Ishikawa (cell line): ENCODE measurements at regions not wholly inside any gene's neighbourhood (a gene's known extent, or its start where the extent isn't known, plus 50 kb on each side); places are given as distances from the start of the nearest gene placed in this dataset.

ENCODE experiments used
- CEBPB ChIP-seq: IDR thresholded peaks from 2 replicates; pipeline ENCODE4 v1.6.1; 2012
- CREB1 ChIP-seq: IDR thresholded peaks from 2 replicates; pipeline ENCODE4 v1.6.1; 2012; ENCODE audit warnings: low read depth
- EGR1 ChIP-seq: IDR thresholded peaks from 2 replicates; pipeline ENCODE4 v1.6.1; 2012
- EP300 ChIP-seq: IDR thresholded peaks from 2 replicates; pipeline ENCODE4 v1.6.1; 2012; ENCODE audit warnings: borderline replicate concordance
- FOXM1 ChIP-seq: IDR thresholded peaks from 2 replicates; pipeline ENCODE4 v1.6.1; 2012; ENCODE audit warnings: low read depth, borderline replicate concordance
- NFIC ChIP-seq: IDR thresholded peaks from 2 replicates; pipeline ENCODE4 v1.6.1; 2012
- RAD21 ChIP-seq: IDR thresholded peaks from 2 replicates; pipeline ENCODE4 v1.6.1; 2012; ENCODE audit warnings: low read depth
- TAF1 ChIP-seq: IDR thresholded peaks from 2 replicates; pipeline ENCODE4 v1.6.1; 2012; ENCODE audit warnings: low read depth, mild to moderate bottlenecking
- TCF12 ChIP-seq: IDR thresholded peaks from 2 replicates; pipeline ENCODE4 v1.6.1; 2012; ENCODE audit warnings: low read depth
- TEAD4 ChIP-seq: IDR thresholded peaks from 2 replicates; pipeline ENCODE4 v1.6.1; 2012
- YY1 ChIP-seq: IDR thresholded peaks from 2 replicates; pipeline ENCODE4 v1.6.1; 2012; ENCODE audit warnings: low read depth
- ZBTB7A ChIP-seq: IDR thresholded peaks from 2 replicates; pipeline ENCODE4 v1.6.1; 2012; ENCODE audit warnings: low read depth
- TF ChIP-seq, protein P1 (sequence below): IDR thresholded peaks from 2 replicates; pipeline ENCODE4 v1.6.1; 2012
- TF ChIP-seq, protein P2 (sequence below): IDR thresholded peaks from 2 replicates; pipeline ENCODE4 v1.6.1; 2012
- TF ChIP-seq, protein P3 (sequence below): IDR thresholded peaks from 2 replicates; pipeline ENCODE4 v1.6.1; 2012; ENCODE audit warnings: low read depth, mild to moderate bottlenecking

DNA sequence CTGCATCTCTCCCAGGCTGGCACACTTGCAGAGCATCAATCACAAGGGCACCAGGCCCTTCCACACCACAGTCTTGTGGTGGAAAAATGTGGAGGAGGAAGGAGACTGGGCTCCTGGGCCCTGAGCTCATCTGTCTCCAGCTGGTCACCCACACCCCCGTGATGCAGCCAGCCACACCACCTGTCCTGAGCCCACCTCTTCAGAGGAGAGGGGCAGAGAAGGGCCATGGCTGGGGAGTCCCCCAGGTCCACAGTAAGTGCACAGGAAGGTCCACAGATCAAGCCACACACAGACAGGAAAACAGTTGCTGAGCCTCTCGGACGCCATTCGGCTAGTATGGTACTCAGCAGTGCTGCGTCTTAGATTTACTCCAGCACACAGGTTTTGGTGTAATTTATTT lies 203.5 kb upstream of the SALL3 start:
- TF ChIP-seq TCF12 (no peak), RAD21 (no peak), TEAD4 (no peak), EGR1 (no peak), CREB1 (no peak), NFIC (no peak), ZBTB7A (no peak), FOXM1 (no peak), EP300 (no peak)
- TF ChIP-seq, protein P1, sequence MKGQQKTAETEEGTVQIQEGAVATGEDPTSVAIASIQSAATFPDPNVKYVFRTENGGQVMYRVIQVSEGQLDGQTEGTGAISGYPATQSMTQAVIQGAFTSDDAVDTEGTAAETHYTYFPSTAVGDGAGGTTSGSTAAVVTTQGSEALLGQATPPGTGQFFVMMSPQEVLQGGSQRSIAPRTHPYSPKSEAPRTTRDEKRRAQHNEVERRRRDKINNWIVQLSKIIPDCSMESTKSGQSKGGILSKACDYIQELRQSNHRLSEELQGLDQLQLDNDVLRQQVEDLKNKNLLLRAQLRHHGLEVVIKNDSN: no peak
- TF ChIP-seq, protein P2, sequence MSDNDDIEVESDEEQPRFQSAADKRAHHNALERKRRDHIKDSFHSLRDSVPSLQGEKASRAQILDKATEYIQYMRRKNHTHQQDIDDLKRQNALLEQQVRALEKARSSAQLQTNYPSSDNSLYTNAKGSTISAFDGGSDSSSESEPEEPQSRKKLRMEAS: no peak

DNA sequence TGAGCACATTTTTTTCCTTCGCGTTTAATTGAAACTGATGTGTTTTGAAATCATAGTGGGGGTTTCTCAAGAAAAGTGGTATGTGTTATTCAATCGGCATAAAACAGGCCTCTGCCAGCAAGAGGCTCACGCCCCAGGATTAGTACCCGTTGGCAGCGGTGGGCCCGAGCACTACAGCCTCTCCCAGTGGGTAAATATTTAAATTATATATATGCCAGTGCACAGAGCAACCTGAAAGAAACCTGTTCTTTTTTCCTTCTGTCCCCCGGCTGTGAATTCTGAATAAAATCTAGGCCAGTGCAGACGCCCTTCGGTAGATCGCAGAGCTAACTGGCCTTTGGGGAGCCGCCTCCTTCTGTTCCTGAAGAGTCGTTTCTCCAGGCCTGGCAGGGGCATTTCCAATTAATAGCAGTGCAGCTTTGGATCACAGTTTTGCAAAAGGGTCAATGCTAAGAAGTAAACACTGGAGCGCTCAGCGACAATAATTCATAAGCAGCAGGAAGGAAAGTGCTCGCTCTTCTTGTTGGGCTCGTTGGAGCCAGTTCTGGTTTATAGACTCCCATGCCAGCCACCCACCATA lies 202.8 kb upstream of the SALL3 start:
- TF ChIP-seq CREB1 (no peak), FOXM1 (no peak)

DNA sequence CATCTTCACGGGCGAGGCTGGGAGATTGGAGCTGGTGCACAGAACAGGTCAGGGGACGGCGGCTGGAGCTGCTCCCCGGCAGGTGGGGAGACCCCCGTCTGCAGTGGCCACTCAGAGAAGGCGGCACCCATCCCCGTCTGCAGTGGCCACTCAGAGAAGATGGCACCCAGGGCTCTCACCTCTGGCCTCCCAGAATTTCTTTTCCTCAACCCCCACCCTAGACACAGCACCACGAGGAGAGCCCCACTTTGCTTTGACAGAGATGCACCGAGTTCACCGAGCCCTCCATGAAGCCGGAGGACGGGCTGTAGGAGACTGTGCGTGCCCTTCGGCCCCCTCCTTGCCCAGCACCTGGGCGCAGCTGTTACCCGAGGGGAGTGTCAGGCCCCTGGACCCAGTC lies 201.6 kb upstream of the SALL3 start:
- TF ChIP-seq NFIC (no peak), RAD21 (no peak)

DNA sequence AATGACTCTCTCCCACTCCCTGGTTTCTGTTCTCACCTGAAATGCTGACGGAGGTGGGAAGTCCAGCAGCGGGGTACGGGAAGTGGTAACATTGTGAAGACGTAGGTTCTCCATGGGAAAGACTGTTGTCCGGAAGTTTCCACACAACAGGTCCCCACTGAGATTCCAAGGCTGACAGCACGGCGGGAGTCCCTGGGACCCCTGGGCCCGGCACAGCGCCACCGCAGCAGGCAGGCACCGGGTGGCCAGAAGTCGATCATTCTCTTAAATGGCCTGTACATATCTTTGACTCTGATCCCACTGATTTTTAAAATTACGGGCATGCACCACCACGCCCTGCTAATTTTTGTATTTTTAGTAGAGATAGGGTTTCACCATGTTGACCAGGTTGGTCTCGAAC lies 201.0 kb upstream of the SALL3 start:
- TF ChIP-seq FOXM1 (no peak), EGR1 (no peak), EP300 (no peak), TCF12 (no peak), RAD21 (no peak), CREB1 (no peak), TAF1 (no peak), YY1 (no peak), NFIC (no peak), TEAD4 (no peak), ZBTB7A (no peak), CEBPB (no peak)
- TF ChIP-seq, protein P1: no peak
- TF ChIP-seq, protein P3, sequence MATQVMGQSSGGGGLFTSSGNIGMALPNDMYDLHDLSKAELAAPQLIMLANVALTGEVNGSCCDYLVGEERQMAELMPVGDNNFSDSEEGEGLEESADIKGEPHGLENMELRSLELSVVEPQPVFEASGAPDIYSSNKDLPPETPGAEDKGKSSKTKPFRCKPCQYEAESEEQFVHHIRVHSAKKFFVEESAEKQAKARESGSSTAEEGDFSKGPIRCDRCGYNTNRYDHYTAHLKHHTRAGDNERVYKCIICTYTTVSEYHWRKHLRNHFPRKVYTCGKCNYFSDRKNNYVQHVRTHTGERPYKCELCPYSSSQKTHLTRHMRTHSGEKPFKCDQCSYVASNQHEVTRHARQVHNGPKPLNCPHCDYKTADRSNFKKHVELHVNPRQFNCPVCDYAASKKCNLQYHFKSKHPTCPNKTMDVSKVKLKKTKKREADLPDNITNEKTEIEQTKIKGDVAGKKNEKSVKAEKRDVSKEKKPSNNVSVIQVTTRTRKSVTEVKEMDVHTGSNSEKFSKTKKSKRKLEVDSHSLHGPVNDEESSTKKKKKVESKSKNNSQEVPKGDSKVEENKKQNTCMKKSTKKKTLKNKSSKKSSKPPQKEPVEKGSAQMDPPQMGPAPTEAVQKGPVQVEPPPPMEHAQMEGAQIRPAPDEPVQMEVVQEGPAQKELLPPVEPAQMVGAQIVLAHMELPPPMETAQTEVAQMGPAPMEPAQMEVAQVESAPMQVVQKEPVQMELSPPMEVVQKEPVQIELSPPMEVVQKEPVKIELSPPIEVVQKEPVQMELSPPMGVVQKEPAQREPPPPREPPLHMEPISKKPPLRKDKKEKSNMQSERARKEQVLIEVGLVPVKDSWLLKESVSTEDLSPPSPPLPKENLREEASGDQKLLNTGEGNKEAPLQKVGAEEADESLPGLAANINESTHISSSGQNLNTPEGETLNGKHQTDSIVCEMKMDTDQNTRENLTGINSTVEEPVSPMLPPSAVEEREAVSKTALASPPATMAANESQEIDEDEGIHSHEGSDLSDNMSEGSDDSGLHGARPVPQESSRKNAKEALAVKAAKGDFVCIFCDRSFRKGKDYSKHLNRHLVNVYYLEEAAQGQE: no peak
- TF ChIP-seq, protein P2: no peak

DNA sequence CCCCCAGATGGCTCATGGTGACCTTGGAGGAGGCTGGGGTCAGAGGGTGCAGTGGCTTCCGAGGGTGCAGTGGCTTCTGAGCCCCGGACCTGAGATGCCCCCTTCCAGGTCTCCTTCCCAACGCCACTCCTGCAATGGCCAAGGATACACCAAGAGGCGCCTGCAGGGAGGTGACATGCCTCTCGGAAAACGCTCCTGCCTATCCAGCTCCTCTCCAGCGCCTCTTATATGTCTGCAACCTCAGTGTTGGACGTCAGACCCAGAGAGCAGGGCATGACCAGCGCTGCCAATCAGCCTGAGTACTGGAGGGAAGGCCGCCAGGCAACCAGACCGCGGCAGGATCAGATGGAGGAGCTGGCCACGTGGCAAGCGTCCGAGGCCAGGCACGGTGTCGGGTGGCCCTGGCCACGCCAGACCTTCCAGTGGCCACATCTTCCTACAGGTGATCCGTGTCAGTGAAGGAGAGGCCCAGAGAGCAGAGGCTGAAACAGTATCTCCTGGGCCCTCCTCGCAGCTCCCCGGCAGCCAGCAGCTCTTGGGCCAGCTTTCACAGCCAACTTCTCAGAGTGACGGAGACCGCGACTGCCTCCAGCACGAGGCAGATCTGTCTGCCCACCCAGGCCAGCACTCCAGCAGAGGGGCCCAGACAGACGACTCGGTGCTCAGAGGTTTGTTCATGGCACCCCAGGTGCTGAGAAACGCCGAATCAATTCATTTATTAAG lies 199.5 kb upstream of the SALL3 start:
- TF ChIP-seq TEAD4 (no peak), NFIC (no peak), EGR1 (no peak), TCF12 (no peak), YY1 (no peak), TAF1 (no peak), FOXM1 (no peak), RAD21 (no peak), CREB1 (no peak), ZBTB7A (no peak), EP300 (no peak), CEBPB (no peak)
- TF ChIP-seq, protein P2: no peak
- TF ChIP-seq, protein P1: no peak
- TF ChIP-seq, protein P3: no peak
